GM23248 (cell line): ENCODE measurements at regions not wholly inside any gene's neighbourhood (a gene's known extent, or its start where the extent isn't known, plus 50 kb on each side); places are given as distances from the start of the nearest gene placed in this dataset.

Experiments
- DNase-seq: peaks from one replicate; pipeline ENCODE4 v3.0.0-alpha.2; 2015
- H2AFZ ChIP-seq: fragments of 200-600 bp; sonication (generic); 2 replicates; pipeline ENCODE4 v1.6.1; 2016; ENCODE audit warnings: antibody characterized with exemption
- H3F3A ChIP-seq: fragments of 200-600 bp; sonication (generic); 2 replicates; pipeline ENCODE4 v1.6.1; 2016; ENCODE audit warnings: mild to moderate bottlenecking, antibody characterized with exemption, mixed run types; ENCODE audit not compliant: insufficient read depth
- H3K27ac ChIP-seq: fragments of 200-600 bp; sonication (generic); 2 replicates; pipeline ENCODE4 v1.5.1; 2016; ENCODE audit warnings: mild to moderate bottlenecking
- H3K27me3 ChIP-seq: fragments of 200-600 bp; sonication (generic); replicated peaks from 2 replicates; pipeline ENCODE4 v1.6.1; 2016; ENCODE audit warnings: mild to moderate bottlenecking; ENCODE audit not compliant: insufficient read depth
- H3K36me3 ChIP-seq: fragments of 200-600 bp; sonication (generic); 2 replicates; pipeline ENCODE4 v1.6.1; 2016; ENCODE audit warnings: low read depth, mild to moderate bottlenecking
- H3K4me1 ChIP-seq: fragments of 200-600 bp; sonication (generic); 2 replicates; pipeline ENCODE4 v1.6.1; 2016; ENCODE audit warnings: mild to moderate bottlenecking; ENCODE audit not compliant: insufficient read depth
- H3K4me2 ChIP-seq: fragments of 200-600 bp; sonication (generic); one replicate; pipeline ENCODE4 v1.6.1; 2016; ENCODE audit warnings: mild to moderate bottlenecking; ENCODE audit not compliant: unreplicated experiment
- H3K4me3 ChIP-seq: fragments of 200-600 bp; sonication (generic); 2 replicates; pipeline ENCODE4 v1.5.1; 2016; ENCODE audit warnings: mild to moderate bottlenecking
- H3K79me2 ChIP-seq: fragments of 200-600 bp; sonication (generic); 2 replicates; pipeline ENCODE4 v1.6.1; 2016; ENCODE audit warnings: mild to moderate bottlenecking; ENCODE audit not compliant: insufficient read depth
- H3K9ac ChIP-seq: fragments of 200-600 bp; sonication (generic); 2 replicates; pipeline ENCODE4 v1.6.1; 2016; ENCODE audit warnings: mild to moderate bottlenecking
- H3K9me2 ChIP-seq: fragments of 200-600 bp; sonication (generic); 2 replicates; pipeline ENCODE4 v1.6.1; 2016; ENCODE audit warnings: mixed run types, mild to moderate bottlenecking, moderate library complexity; ENCODE audit not compliant: insufficient read depth
- H3K9me3 ChIP-seq: fragments of 200-600 bp; sonication (generic); one replicate; pipeline ENCODE4 v1.6.1; 2017; ENCODE audit warnings: low read depth
- H4K20me1 ChIP-seq: fragments of 200-600 bp; sonication (generic); 2 replicates; pipeline ENCODE4 v1.6.0; 2016; ENCODE audit not compliant: insufficient read depth
- EZH2 ChIP-seq: fragments of 200-600 bp; sonication (generic); IDR thresholded peaks from 2 replicates; pipeline ENCODE4 v1.6.1; 2018; ENCODE audit warnings: antibody characterized with exemption, mild to moderate bottlenecking; ENCODE audit not compliant: insufficient read depth, poor library complexity, severe bottlenecking
- EZH2phosphoT487 ChIP-seq: fragments of 200-600 bp; sonication (generic); IDR thresholded peaks from 2 replicates; pipeline ENCODE4 v1.6.1; 2018; ENCODE audit warnings: antibody characterized with exemption, moderate library complexity, mild to moderate bottlenecking, low read depth; ENCODE audit not compliant: insufficient read depth
- WGBS, 2 experiments: methylation state at CpG; one replicate each; pipeline ENCODE4 v1.1.6; 2015 to 2017; ENCODE audit warnings: low lambda C conversion rate in 2 of 2, low coverage in 1 of 2; ENCODE audit errors: missing lambda C conversion rate in 2 of 2; 5-methylcytosine and 5-hydroxymethylcytosine counted together
- in situ Hi-C: fragments of 300-500 bp; cut with MboI; formaldehyde crosslinking; loops from 2 replicates; pipeline ENCODE4 v1.15.0; 2020

DNA sequence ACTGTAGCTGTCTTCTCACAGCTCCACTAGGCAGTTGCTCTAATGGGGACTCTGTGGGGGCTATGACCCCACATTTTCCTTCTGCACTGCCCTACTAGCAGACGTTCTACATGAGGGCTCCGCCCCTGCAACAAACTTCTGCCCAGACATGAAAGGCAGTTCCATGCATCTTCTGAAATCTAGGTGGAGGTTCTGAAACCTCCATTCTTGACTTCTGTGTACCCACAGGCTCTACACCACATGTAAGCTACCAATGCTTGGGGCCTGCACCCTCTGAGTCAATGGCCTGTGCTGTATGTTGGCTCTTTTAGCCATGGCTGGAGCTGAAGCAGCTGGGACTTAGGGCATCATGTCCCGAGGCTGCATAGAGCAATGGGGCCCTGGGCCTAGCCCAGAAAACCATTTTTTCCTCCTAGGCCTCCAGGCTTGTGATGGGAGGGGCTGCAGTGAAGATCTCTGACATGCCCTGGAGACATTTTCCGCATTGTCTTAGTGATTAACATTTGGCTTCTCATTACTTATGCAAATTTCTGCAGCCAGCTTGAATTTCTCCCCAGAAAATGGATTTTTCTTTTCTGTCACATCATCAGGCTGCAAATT is 123.0 kb downstream of the MYCN start:
- H3K27ac ChIP-seq, result no peak overlapping the region
- H3K4me3 ChIP-seq, result no peak overlapping the region
- no peaks in the 10 kb centered on the region for H3K4me1 ChIP-seq
- H2AFZ ChIP-seq, result no peak overlapping the region
- H3K9ac ChIP-seq, result no peak overlapping the region
- H3K9me3 ChIP-seq, result no peaks in the 10 kb centered on the region
- in situ Hi-C loops, result no loop called here
- H3K36me3 ChIP-seq, result no peaks in the 10 kb centered on the region
- no peak overlapping the region for H3K4me2 ChIP-seq
- TF ChIP-seq EZH2phosphoT487, result no peak
- no peak for TF ChIP-seq EZH2
- H4K20me1 ChIP-seq, result no peaks in the 10 kb centered on the region
- no peaks in the 10 kb centered on the region for H3F3A ChIP-seq
- no peaks in the 10 kb centered on the region for H3K27me3 ChIP-seq
- no peaks in the 10 kb centered on the region for H3K79me2 ChIP-seq
- H3K9me2 ChIP-seq, result no peaks in the 10 kb centered on the region
- no peak for DNase-seq
- WGBS, 2 experiments, result 17 to 23% methylated on average over 4 of the region's 4 CpGs

DNA sequence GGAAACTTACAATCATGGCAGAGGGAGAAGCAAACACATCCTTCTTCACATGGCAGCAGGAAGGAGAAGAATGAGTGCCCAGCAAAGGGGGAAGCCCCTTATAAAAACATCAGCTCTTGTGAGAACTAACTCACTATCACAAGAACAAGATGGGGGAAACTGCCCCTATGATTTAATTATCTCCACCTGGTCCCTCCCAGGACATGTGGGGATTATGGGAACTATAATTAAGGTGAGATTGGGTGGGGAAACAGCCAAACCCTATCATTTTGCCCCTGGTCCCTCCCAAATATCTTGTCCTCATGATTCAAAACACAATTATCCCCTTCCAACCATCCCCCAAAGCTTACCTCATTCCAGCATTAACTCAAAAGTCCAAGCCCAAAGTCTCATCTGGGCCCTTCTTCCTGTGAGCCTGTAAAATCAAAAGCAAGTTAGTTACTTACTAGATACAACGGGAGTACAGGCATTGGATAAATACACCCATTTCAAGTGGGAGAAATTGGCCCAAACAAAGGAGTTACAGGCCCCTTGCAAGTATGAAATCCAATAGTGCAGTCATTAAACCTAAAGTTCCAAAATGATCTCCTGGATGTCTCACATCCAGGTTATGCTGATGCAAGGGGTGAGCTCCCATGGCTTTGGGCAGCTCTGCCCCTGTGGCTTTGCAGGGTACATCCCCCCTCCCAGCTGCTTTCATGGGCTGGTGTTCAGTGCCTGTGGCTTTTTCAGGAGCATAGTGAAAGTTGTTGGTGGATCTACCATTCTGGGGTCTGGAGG is 122.3 kb downstream of the MYCN start:
- WGBS, 2 experiments, result 4 to 5% methylated on average over 1 of the region's 1 CpG
- H3K4me3 ChIP-seq, result no peak overlapping the region
- in situ Hi-C loops, result no loop called here

DNA sequence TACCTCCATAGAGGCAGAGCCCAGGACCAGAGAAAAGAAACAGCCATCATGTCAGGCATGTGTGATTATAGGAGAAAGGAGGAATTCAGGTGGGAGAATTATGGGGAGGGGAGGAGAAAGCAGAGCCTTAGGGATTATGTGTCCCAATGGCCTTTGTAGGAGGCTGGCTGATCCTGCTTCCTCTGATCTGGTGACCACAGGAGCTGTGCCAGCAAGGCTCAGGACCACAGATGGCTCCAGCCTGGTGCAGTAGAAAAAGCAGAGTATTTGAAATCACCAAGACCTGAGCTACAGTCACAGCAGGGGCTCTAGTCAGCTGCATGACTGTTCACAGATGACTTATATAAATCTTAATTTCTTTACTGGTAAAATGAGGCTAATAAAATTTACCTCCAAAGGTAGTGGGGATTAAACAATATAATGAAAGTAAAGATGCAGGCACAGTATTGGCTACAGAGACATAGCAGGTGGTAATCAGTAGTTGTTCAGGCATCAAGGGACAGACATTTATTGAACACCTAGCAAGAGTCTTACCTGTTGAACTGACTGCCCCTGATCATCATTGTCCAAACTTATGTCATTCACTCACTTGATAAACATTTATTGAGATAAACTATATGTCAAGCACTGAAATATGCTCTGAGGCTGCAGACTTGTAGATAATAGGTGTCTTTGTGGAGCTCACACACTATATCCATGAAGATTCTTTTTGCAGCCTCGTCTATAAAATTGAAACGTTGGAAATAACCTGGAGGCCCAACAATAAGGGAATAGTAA is 121.3 kb downstream of the MYCN start:
- no peak overlapping the region for H3K9ac ChIP-seq
- H3F3A ChIP-seq, result no peaks in the 10 kb centered on the region
- WGBS, 2 experiments, result 0 to 2% methylated on average over 2 of the region's 2 CpGs
- DNase-seq, result no peak
- H3K36me3 ChIP-seq, result no peaks in the 10 kb centered on the region
- TF ChIP-seq EZH2phosphoT487, result no peak
- TF ChIP-seq EZH2, result no peak
- in situ Hi-C loops, result no loop called here
- H3K27ac ChIP-seq, result no peak overlapping the region
- no peaks in the 10 kb centered on the region for H3K27me3 ChIP-seq
- H4K20me1 ChIP-seq, result no peaks in the 10 kb centered on the region
- no peak overlapping the region for H3K4me3 ChIP-seq
- no peaks in the 10 kb centered on the region for H3K9me2 ChIP-seq
- no peaks in the 10 kb centered on the region for H3K9me3 ChIP-seq
- no peaks in the 10 kb centered on the region for H3K4me1 ChIP-seq
- no peak overlapping the region for H3K4me2 ChIP-seq
- no peak overlapping the region for H2AFZ ChIP-seq
- no peaks in the 10 kb centered on the region for H3K79me2 ChIP-seq

More for the DNA sequence above, 122.3 kb downstream of the MYCN start:
- no peak overlapping the region for H3K27ac ChIP-seq
- H2AFZ ChIP-seq, result no peak overlapping the region
- no peak for DNase-seq
- no peaks in the 10 kb centered on the region for H3K27me3 ChIP-seq
- H3F3A ChIP-seq, result no peaks in the 10 kb centered on the region
- no peaks in the 10 kb centered on the region for H3K9me3 ChIP-seq
- no peaks in the 10 kb centered on the region for H4K20me1 ChIP-seq
- no peaks in the 10 kb centered on the region for H3K79me2 ChIP-seq
- TF ChIP-seq EZH2phosphoT487, result no peak
- no peak for TF ChIP-seq EZH2
- H3K4me2 ChIP-seq, result no peak overlapping the region
- no peaks in the 10 kb centered on the region for H3K4me1 ChIP-seq
- H3K36me3 ChIP-seq, result no peaks in the 10 kb centered on the region
- no peak overlapping the region for H3K9ac ChIP-seq
- no peaks in the 10 kb centered on the region for H3K9me2 ChIP-seq

DNA sequence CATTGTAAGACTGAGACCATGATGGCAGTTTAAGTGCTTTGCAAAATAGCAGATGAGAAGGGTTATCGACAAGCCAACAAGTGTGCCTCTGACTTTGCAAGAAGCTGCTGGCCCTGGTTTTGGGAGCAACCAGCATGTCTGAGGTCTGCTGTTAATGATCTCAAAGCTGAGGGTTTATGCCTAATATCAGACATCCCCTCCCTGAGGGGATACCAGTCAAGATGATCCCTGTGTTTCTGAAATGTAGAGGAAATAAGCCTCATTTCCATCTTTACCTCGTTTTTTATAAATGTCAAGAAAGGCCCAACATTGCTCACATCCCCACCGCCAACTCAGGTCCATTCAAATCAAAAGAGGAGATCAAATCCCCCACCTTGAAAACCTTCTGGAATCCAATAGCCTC is 120.6 kb downstream of the MYCN start:
- Histone ChIP-seq H3K79me2 (no peaks in the 10 kb centered on the region), H3K4me1 (no peaks in the 10 kb centered on the region), H3K9me3 (no peaks in the 10 kb centered on the region), H3K27ac (no peak overlapping the region), H3F3A (no peaks in the 10 kb centered on the region), H2AFZ (no peak overlapping the region), H3K36me3 (no peaks in the 10 kb centered on the region), H3K9ac (no peak overlapping the region), H3K4me3 (no peak overlapping the region), H4K20me1 (no peaks in the 10 kb centered on the region), H3K27me3 (no peaks in the 10 kb centered on the region), H3K9me2 (no peaks in the 10 kb centered on the region), H3K4me2 (no peak overlapping the region)
- TF ChIP-seq EZH2 (no peak), EZH2phosphoT487 (no peak)
- no peak for DNase-seq
- in situ Hi-C loops, result no loop called here
- 13 to 18% methylated on average over 3 of the region's 3 CpGs for WGBS, 2 experiments
